K562 (cell line): ENCODE measurements at regions not wholly inside any gene's neighbourhood (a gene's known extent, or its start where the extent isn't known, plus 50 kb on each side); places are given as distances from the start of the nearest gene placed in this dataset.

Source experiments
- ATAC-seq: fragments of 200-7000 bp; cut with Tn5 transposase; 3 replicates; pipeline ENCODE4 v1.9.1; 2020; ENCODE audit warnings: moderate library complexity
- BruUV-seq: library from RNA; stranded (reverse); fragments of 400-500 nt; replicated peaks from 2 replicates; lab custom pipeline; 2021; lab: Mats Ljungman, UMichigan
- CTCF ChIA-PET: fragments of 300-600 bp; formaldehyde crosslinking; extraction: SDS; loops from one replicate; lab custom pipeline; 2021; ENCODE audit warnings: low intra/inter-chr PET ratio; lab: Yijun Ruan, JAX
- POLR2A ChIA-PET: fragments of 300-600, 350-650 bp; sonication (Branson Sonifier 250); formaldehyde crosslinking; extraction: SDS; loops from one replicate; lab custom pipeline; 2021; ENCODE audit warnings: antibody characterized with exemption, inconsistent platforms; lab: Yijun Ruan, JAX
- DNase-seq, 4 experiments: peaks; one replicate each; pipeline versions ENCODE4 v3.0.0 to v3.0.0-alpha.2; 2011 to 2018; ENCODE audit warnings: low spot score in 3 of 4, mixed read lengths in 3 of 4; ENCODE audit errors: extremely low read depth in 1 of 4
- FAIRE-seq: peaks from 2 replicates; lab custom pipeline; 2011; peaks lifted over from hg19 to GRCh38; lab: Jason Lieb, UNC
- H2AFZ ChIP-seq: 2 replicates; pipeline ENCODE4 v1.6.0; 2011; ENCODE audit warnings: low read depth, low read length, control low read depth, inconsistent platforms
- H3K27ac ChIP-seq: fragments of 200-600 bp; 3 replicates; pipeline ENCODE4 v1.8.0; 2011; ENCODE audit warnings: low read depth, mild to moderate bottlenecking, control low read depth, inconsistent platforms, low read length, moderate library complexity, mixed read lengths; ENCODE audit errors: extremely low read depth
- H3K27me3 ChIP-seq, 2 experiments: fragments of 300-600 bp in 1 of 2; 2 replicates in 1 of 2; 3 replicates in 1 of 2; pipeline versions ENCODE4 v1.6.0 to v1.8.0; 2011; ENCODE audit warnings: inconsistent platforms in 2 of 2, low read length in 2 of 2, mild to moderate bottlenecking in 1 of 2, mixed read lengths in 1 of 2, moderate library complexity in 1 of 2; ENCODE audit not compliant: control insufficient read depth in 2 of 2, insufficient read depth in 2 of 2
- H3K36me3 ChIP-seq: fragments of 300-600 bp; 3 replicates; pipeline ENCODE4 v1.8.0; 2011; ENCODE audit warnings: mild to moderate bottlenecking, low read length, inconsistent platforms; ENCODE audit not compliant: control insufficient read depth, insufficient read depth
- H3K4me1 ChIP-seq, 2 experiments: fragments of 200-600 bp in 1 of 2; replicated peaks in 1 of 2; 2 replicates in 1 of 2; 3 replicates in 1 of 2; pipeline versions ENCODE4 v1.5.1 to v1.8.0; 2011; ENCODE audit warnings: inconsistent platforms in 2 of 2, low read length in 2 of 2, mild to moderate bottlenecking in 1 of 2, mixed read lengths in 1 of 2, moderate library complexity in 1 of 2; ENCODE audit not compliant: control insufficient read depth in 2 of 2, insufficient read depth in 2 of 2
- H3K4me2 ChIP-seq: 2 replicates; pipeline ENCODE4 v1.6.1; 2011; ENCODE audit warnings: low read length, control low read depth, inconsistent platforms, mixed read lengths; ENCODE audit not compliant: insufficient read depth
- H3K4me3 ChIP-seq: fragments of 200-600 bp; sonication (generic), shearing (Covaris generic); 2 replicates; pipeline ENCODE4 v1.5.1; 2016; ENCODE audit warnings: control low read depth, inconsistent platforms
- H3K79me2 ChIP-seq: fragments of 200-600 bp; 3 replicates; pipeline ENCODE4 v1.8.0; 2011; ENCODE audit warnings: low read length, inconsistent platforms; ENCODE audit not compliant: control insufficient read depth, insufficient read depth
- H3K9ac ChIP-seq, 2 experiments: 2 replicates each; pipeline versions ENCODE4 v1.6.0 to v1.6.1; 2011; ENCODE audit warnings: low read depth in 2 of 2, low read length in 2 of 2, control low read depth in 1 of 2, inconsistent platforms in 1 of 2, mild to moderate bottlenecking in 1 of 2, mixed read lengths in 1 of 2; ENCODE audit not compliant: insufficient read depth in 1 of 2
- H3K9me1 ChIP-seq: one replicate; pipeline ENCODE4 v1.6.0; 2011; ENCODE audit warnings: inconsistent platforms, mild to moderate bottlenecking, low read length, moderate library complexity; ENCODE audit not compliant: control insufficient read depth, insufficient read depth
- H3K9me3 ChIP-seq: replicated peaks from 2 replicates; pipeline ENCODE4 v1.5.1; 2011; ENCODE audit warnings: low read depth, low read length, inconsistent platforms; ENCODE audit not compliant: control insufficient read depth, insufficient read depth
- H4K20me1 ChIP-seq: replicated peaks from 2 replicates; pipeline ENCODE4 v1.6.1; 2011; ENCODE audit warnings: low read length, inconsistent platforms, mixed read lengths; ENCODE audit not compliant: control insufficient read depth, insufficient read depth
- CSDE1 ChIP-seq, 2 experiments: fragments of 450-650 bp; IDR thresholded peaks; 2 replicates each; pipeline ENCODE4 v1.6.1; 2016; ENCODE audit warnings: mild to moderate bottlenecking in 1 of 2
- ELF2 ChIP-seq: fragments of 250-450 bp; sonication (Bioruptor Pico); IDR thresholded peaks from 2 replicates; pipeline ENCODE4 v1.5.0; 2021; ENCODE audit warnings: mild to moderate bottlenecking
- ETV6 ChIP-seq, 3 experiments: fragments of 150-350 bp in 1 of 3; sonication (generic) in 1 of 3; formaldehyde crosslinking in 1 of 3; IDR thresholded peaks; 2 replicates each; pipeline versions ENCODE4 v1.6.1 to v1.8.0; 2014 to 2022; ENCODE audit warnings: borderline replicate concordance in 2 of 3, low read depth in 2 of 3, antibody characterized with exemption in 1 of 3, low read length in 1 of 3, mild to moderate bottlenecking in 1 of 3, missing genetic modification reagents in 1 of 3
- PRPF4 ChIP-seq: fragments of 200-400 bp; formaldehyde crosslinking; IDR thresholded peaks from one replicate; pipeline ENCODE4 v1.6.1; 2017; ENCODE audit warnings: low read length, low read depth, mild to moderate bottlenecking; ENCODE audit not compliant: insufficient read depth, poor library complexity, severe bottlenecking
- PURB ChIP-seq: sonication (generic); formaldehyde crosslinking; IDR thresholded peaks from 2 replicates; pipeline ENCODE4 v1.9.0; 2021; ENCODE audit warnings: low read depth, mild to moderate bottlenecking, missing genetic modification reagents
- SAFB2 ChIP-seq: fragments of 200-400 bp; formaldehyde crosslinking; IDR thresholded peaks from 2 replicates; pipeline ENCODE4 v1.6.1; 2018; ENCODE audit warnings: borderline replicate concordance, low read length, low read depth, moderate library complexity; ENCODE audit not compliant: severe bottlenecking
- TCF7 ChIP-seq: sonication (generic); IDR thresholded peaks from 2 replicates; pipeline ENCODE4 v1.6.1; 2016; ENCODE audit warnings: antibody characterized with exemption, borderline replicate concordance
- WGBS: fragments of 100-300 bp; shearing (Covaris generic); methylation state at CpG from one replicate; pipeline ENCODE4 v1.1.6; 2016; ENCODE audit warnings: low coverage, mixed read lengths; ENCODE audit not compliant: insufficient coverage; ENCODE audit errors: missing lambda C conversion rate; 5-methylcytosine and 5-hydroxymethylcytosine counted together
- in situ Hi-C: fragments of 300-500 bp; cut with MboI; formaldehyde crosslinking; loops from 4 replicates; pipeline ENCODE4 v1.15.0; 2018; ENCODE audit warnings: inconsistent platforms, mixed read lengths
- intact Hi-C: fragments of 100-400 bp; cut with micrococcal nuclease; formaldehyde crosslinking; loops from 2 replicates; pipeline ENCODE4 v1.14.2; 2022
- TF ChIP-seq, protein P1 (sequence below): fragments of 200-600 bp; sonication (generic); IDR thresholded peaks from one replicate; pipeline ENCODE4 v1.6.1; 2012; ENCODE audit warnings: mild to moderate bottlenecking, low read depth, low read length, inconsistent platforms

- TF ChIP-seq ETV6 (IDR thresholded peaks at IDR 0.05; ENCODE audit: borderline replicate concordance in 1 of 2, low read depth in 2 of 2, low read length in 1 of 2) (no peak), ETV6 (CRISPR knock-in tag; IDR thresholded peaks at IDR 0.05; ENCODE audit: borderline replicate concordance) (no peak)
Measured at GRCh38 chr16:86818671-86819532, 240.6 kb downstream of the FOXL1 start (continued).

DNA sequence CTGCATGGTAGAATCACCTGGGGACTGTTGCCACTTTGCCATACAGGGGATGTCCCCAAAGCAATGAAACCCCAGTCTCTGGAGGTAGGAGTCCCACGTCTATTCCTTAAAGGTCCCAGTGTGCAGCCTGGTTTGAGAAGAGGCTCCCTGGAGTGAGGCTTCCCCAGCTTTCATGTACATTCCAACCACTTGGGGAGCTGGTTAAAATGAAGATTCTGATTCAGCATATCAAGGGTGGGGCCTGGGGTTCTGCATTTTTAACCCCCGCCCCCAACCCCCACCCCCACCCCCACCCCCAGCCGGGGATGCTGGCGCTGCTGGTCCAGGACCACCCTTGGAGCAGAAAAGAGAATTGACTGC, 241.2 kb downstream of the FOXL1 start:
- DNase-seq (no peak), FAIRE-seq (no peak), ATAC-seq (no peak)
- Histone ChIP-seq H3K27ac (no peak overlapping the region), H3K9ac (no peak overlapping the region), H3K9me1 (no peaks in the 10 kb centered on the region), H3K4me2 (no peak overlapping the region), H4K20me1 (peaks cover 1% of the 10 kb centered on the region; the same call in 1 of the 2 replicates), H3K4me3 (no peak overlapping the region), H2AFZ (no peak overlapping the region), H3K4me1 (no peaks in the 10 kb centered on the region; a peak in 1 of 5 replicates), H3K79me2 (no peaks in the 10 kb centered on the region), H3K36me3 (no peaks in the 10 kb centered on the region), H3K27me3 (peaks cover 9 to 39% of the 10 kb centered on the region in 2 experiments; a peak in 3 of 5 replicates), H3K9me3 (no peaks in the 10 kb centered on the region)
- WGBS: 0% methylated on average over 3 of the region's 4 CpGs
- CTCF ChIA-PET: no interaction called here
- in situ Hi-C loops: no loop called here
- POLR2A ChIA-PET: no interaction called here
- no TSS peak for BruUV-seq
- intact Hi-C loops: no loop called here
- TF ChIP-seq ELF2 (CRISPR knock-in tag) (no peak), SAFB2 (no peak), TCF7 (no peak), PRPF4 (no peak), PURB (CRISPR knock-in tag) (no peak), CSDE1 (IDR thresholded peaks at IDR 0.05) (no peak)
- TF ChIP-seq, protein P1, sequence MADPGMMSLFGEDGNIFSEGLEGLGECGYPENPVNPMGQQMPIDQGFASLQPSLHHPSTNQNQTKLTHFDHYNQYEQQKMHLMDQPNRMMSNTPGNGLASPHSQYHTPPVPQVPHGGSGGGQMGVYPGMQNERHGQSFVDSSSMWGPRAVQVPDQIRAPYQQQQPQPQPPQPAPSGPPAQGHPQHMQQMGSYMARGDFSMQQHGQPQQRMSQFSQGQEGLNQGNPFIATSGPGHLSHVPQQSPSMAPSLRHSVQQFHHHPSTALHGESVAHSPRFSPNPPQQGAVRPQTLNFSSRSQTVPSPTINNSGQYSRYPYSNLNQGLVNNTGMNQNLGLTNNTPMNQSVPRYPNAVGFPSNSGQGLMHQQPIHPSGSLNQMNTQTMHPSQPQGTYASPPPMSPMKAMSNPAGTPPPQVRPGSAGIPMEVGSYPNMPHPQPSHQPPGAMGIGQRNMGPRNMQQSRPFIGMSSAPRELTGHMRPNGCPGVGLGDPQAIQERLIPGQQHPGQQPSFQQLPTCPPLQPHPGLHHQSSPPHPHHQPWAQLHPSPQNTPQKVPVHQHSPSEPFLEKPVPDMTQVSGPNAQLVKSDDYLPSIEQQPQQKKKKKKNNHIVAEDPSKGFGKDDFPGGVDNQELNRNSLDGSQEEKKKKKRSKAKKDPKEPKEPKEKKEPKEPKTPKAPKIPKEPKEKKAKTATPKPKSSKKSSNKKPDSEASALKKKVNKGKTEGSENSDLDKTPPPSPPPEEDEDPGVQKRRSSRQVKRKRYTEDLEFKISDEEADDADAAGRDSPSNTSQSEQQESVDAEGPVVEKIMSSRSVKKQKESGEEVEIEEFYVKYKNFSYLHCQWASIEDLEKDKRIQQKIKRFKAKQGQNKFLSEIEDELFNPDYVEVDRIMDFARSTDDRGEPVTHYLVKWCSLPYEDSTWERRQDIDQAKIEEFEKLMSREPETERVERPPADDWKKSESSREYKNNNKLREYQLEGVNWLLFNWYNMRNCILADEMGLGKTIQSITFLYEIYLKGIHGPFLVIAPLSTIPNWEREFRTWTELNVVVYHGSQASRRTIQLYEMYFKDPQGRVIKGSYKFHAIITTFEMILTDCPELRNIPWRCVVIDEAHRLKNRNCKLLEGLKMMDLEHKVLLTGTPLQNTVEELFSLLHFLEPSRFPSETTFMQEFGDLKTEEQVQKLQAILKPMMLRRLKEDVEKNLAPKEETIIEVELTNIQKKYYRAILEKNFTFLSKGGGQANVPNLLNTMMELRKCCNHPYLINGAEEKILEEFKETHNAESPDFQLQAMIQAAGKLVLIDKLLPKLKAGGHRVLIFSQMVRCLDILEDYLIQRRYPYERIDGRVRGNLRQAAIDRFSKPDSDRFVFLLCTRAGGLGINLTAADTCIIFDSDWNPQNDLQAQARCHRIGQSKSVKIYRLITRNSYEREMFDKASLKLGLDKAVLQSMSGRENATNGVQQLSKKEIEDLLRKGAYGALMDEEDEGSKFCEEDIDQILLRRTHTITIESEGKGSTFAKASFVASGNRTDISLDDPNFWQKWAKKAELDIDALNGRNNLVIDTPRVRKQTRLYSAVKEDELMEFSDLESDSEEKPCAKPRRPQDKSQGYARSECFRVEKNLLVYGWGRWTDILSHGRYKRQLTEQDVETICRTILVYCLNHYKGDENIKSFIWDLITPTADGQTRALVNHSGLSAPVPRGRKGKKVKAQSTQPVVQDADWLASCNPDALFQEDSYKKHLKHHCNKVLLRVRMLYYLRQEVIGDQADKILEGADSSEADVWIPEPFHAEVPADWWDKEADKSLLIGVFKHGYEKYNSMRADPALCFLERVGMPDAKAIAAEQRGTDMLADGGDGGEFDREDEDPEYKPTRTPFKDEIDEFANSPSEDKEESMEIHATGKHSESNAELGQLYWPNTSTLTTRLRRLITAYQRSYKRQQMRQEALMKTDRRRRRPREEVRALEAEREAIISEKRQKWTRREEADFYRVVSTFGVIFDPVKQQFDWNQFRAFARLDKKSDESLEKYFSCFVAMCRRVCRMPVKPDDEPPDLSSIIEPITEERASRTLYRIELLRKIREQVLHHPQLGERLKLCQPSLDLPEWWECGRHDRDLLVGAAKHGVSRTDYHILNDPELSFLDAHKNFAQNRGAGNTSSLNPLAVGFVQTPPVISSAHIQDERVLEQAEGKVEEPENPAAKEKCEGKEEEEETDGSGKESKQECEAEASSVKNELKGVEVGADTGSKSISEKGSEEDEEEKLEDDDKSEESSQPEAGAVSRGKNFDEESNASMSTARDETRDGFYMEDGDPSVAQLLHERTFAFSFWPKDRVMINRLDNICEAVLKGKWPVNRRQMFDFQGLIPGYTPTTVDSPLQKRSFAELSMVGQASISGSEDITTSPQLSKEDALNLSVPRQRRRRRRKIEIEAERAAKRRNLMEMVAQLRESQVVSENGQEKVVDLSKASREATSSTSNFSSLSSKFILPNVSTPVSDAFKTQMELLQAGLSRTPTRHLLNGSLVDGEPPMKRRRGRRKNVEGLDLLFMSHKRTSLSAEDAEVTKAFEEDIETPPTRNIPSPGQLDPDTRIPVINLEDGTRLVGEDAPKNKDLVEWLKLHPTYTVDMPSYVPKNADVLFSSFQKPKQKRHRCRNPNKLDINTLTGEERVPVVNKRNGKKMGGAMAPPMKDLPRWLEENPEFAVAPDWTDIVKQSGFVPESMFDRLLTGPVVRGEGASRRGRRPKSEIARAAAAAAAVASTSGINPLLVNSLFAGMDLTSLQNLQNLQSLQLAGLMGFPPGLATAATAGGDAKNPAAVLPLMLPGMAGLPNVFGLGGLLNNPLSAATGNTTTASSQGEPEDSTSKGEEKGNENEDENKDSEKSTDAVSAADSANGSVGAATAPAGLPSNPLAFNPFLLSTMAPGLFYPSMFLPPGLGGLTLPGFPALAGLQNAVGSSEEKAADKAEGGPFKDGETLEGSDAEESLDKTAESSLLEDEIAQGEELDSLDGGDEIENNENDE: no peak
